B cell (primary cell): ENCODE measurements at regions not wholly inside any gene's neighbourhood (a gene's known extent, or its start where the extent isn't known, plus 50 kb on each side); places are given as distances from the start of the nearest gene placed in this dataset.

Source experiments
- CTCF ChIP-seq: fragments of 200-600 bp; IDR thresholded peaks from one replicate; pipeline ENCODE4 v1.8.0; 2022; ENCODE audit warnings: antibody characterized with exemption, mild to moderate bottlenecking
- EZH2 ChIP-seq: IDR thresholded peaks from 2 replicates; pipeline ENCODE4 v1.6.1; 2012; ENCODE audit warnings: borderline replicate concordance, low read depth, mild to moderate bottlenecking, moderate library complexity, low read length; ENCODE audit not compliant: insufficient read depth, poor library complexity, severe bottlenecking

DNA sequence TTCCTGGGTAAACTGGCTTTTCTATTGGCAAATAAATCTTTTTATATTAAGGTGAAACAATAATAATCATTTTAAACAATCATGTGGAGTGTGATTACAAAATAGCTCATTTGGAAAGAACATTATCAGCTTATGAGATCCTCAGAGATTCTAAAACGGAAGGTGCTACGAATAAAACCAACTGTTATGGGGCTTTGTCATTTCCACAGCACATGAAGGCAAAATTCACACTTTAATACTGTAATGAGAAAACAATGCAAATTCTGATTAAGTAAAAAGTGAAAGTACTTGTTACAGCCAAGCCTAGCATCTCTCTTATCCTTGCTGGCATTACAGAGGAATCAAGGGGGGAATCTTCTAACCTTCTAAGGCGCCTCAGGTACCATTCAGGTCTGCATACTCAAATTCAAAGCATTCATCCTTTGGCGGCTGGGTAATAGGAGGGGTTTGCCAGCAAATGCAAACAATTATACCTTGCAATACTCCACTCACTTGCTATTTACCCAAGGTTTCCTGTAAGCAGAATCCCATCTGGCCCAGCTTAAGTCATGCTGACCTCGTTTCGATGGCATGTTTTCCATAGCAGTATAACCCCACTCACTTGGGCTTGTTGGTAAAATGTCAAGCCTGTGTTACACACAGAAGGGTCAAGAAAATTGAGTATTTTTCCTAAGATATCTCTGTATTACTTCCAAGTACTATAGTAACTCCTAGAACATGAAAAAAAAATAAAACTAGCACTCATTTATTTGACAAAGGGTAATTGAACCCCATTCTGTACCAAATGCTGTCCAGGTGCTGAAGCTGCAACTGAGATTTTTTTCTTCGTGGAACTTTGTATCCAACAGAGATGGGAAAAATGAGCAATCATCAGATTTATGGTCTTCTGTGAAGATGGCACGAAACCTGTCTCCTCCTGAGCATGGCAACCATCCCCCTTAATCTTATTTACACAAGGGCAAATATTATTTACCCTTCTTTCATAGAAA, 183.7 kb upstream of the LMCD1 start:
- no peak for TF ChIP-seq CTCF
- no peak for TF ChIP-seq EZH2
